ENCODE measurements at regions not wholly inside any gene's neighbourhood (a gene's known extent, or its start where the extent isn't known, plus 50 kb on each side); places are given as distances from the start of the nearest gene placed in this dataset.

DNA sequence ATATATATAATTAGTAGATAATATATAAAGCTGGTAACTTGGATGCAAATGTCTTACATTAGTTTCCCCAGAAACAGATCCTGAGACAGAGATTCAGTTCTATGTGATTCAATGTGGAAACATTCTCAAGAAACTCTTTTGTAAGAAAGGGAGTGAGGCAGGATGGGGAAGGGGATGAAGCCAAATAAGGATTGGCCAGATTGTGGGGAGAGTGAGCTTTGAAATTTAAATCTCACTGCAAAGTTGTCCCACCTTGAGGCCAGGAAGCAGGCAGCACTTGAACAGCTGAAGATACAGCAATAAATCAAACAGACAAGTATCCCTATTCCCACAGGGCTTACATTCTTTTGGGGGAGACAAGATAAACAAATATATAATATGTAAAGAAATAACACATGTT lies 126.3 kb upstream of the HEY2 start:
- Histone ChIP-seq H3K27ac (ENCODE audit: extremely low read depth, low read depth, low read length) (no peak overlapping the region), H4K20me1 (replicated peaks; ENCODE audit: control insufficient read depth, insufficient read depth, low read length) (no peaks in the 10 kb centered on the region), H3K27me3 (ENCODE audit: control insufficient read depth in 2 of 2, insufficient read depth in 2 of 2, low read length in 2 of 2) (peaks cover 0 to 4% of the 10 kb centered on the region in 2 experiments; a peak in 2 of 5 replicates), H2AFZ (ENCODE audit: low read depth, low read length) (no peak overlapping the region), H3K9me1 (ENCODE audit: control insufficient read depth, insufficient read depth, low read length) (no peaks in the 10 kb centered on the region), H3K4me2 (ENCODE audit: insufficient read depth, low read length) (no peak overlapping the region), H3K4me1 (replicated peaks in 1 of 2; ENCODE audit: control insufficient read depth in 2 of 2, insufficient read depth in 2 of 2, low read length in 2 of 2) (no peaks in the 10 kb centered on the region), H3K79me2 (ENCODE audit: control insufficient read depth, insufficient read depth, low read length) (no peaks in the 10 kb centered on the region), H3K9me3 (replicated peaks; ENCODE audit: control insufficient read depth, insufficient read depth, low read depth, low read length) (no peaks in the 10 kb centered on the region), H3K4me3 (no peak overlapping the region), H3K9ac (ENCODE audit: insufficient read depth in 1 of 2, low read depth in 2 of 2, low read length in 2 of 2) (no peak overlapping the region), H3K36me3 (ENCODE audit: control insufficient read depth, insufficient read depth, low read length) (no peaks in the 10 kb centered on the region)
- in situ Hi-C loops (cut with MboI) (no loop called here), intact Hi-C loops (cut with micrococcal nuclease) (no loop called here)
- no peak for DNase-seq (ENCODE audit: extremely low read depth in 1 of 4, low spot score in 3 of 4)
- ChIA-PET POLR2A (interaction anchor here (0.6 kb wide), 1 partner anchor 45 kb away, joined by 3 read pairs; no protein-coding TSS in a partner anchor), CTCF (ENCODE audit: low intra/inter-chr PET ratio) (no interaction called here)
- TF ChIP-seq ZFP36 (IDR thresholded peaks at IDR 0.05; ENCODE audit: low read depth, low read length, partially characterized antibody) (no peak), PRPF4 (IDR thresholded peaks at IDR 0.05; ENCODE audit: insufficient read depth, low read depth, low read length, poor library complexity, severe bottlenecking) (no peak), YY1 (IDR thresholded peaks at IDR 0.05; ENCODE audit: borderline replicate concordance in 1 of 3, control insufficient read depth in 1 of 3, extremely low read depth in 1 of 3, insufficient read depth in 3 of 3, insufficient read length in 1 of 3, insufficient replicate concordance in 2 of 3, low read depth in 1 of 3, low read length in 2 of 3) (no peak), ZNF444 (CRISPR knock-in tag; IDR thresholded peaks at IDR 0.05) (no peak), TAF15 (IDR thresholded peaks at IDR 0.05; ENCODE audit: low read depth, low read length) (no peak), BRD4 (IDR thresholded peaks at IDR 0.05) (no peak), KAT8 (IDR thresholded peaks at IDR 0.05; ENCODE audit: low read depth) (no peak), ARHGAP35 (IDR thresholded peaks at IDR 0.05; ENCODE audit: partially characterized antibody) (no peak)
- BruUV-seq (replicated peaks): no TSS peak
- no peak for FAIRE-seq
- no peak for ATAC-seq
